NB4 (cell line): ENCODE measurements at regions not wholly inside any gene's neighbourhood (a gene's known extent, or its start where the extent isn't known, plus 50 kb on each side); places are given as distances from the start of the nearest gene placed in this dataset.

Source experiments
- CTCF ChIP-seq: IDR thresholded peaks from one replicate; pipeline ENCODE4 v1.5.1; 2012; ENCODE audit warnings: low read depth, low read length
- MYC ChIP-seq: IDR thresholded peaks from 2 replicates; pipeline ENCODE4 v1.6.1; 2011; ENCODE audit warnings: low read depth, low read length
- POLR2A ChIP-seq: IDR thresholded peaks from 2 replicates; pipeline ENCODE4 v1.6.1; 2011; ENCODE audit warnings: mild to moderate bottlenecking; ENCODE audit not compliant: insufficient read length; ENCODE audit errors: extremely low read depth

DNA sequence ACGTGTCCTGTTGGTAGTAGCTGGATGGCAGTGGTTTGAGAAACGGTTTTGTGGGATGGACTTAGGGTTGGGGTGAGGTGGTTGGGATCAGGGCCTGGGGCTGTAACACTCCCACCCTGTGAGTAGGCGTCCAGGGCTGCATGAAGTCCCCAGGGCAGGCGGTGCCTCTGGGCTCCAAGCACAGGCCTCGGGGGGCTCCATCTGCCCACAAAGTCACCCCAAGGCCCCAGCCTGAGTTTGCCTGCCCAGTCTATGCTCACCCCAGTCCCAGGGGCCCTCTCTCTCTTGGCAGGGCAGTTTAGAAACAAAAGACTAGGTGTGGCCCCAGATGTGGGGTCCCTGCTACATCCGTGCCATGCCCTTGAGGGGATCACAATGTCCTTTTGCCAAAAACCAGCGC lies 86.9 kb upstream of the PRR23E start:
- no peak for TF ChIP-seq CTCF
- TF ChIP-seq POLR2A, result no peak
- TF ChIP-seq MYC, result no peak
